Neural crest cell (in vitro differentiated cells): ENCODE measurements at regions not wholly inside any gene's neighbourhood (a gene's known extent, or its start where the extent isn't known, plus 50 kb on each side); places are given as distances from the start of the nearest gene placed in this dataset.

Source experiments
- DNase-seq: peaks from one replicate; pipeline ENCODE4 v3.0.0; 2021; ENCODE audit warnings: low read depth, mixed read lengths, low spot score
- H3K27ac Mint-ChIP-seq: one replicate; pipeline ENCODE4 v1.8.0; 2021; ENCODE audit warnings: mild to moderate bottlenecking, mixed read lengths; ENCODE audit not compliant: unreplicated experiment
- H3K27me3 Mint-ChIP-seq: 2 replicates; pipeline ENCODE4 v1.8.0; 2021; ENCODE audit warnings: low read depth, mild to moderate bottlenecking, mixed read lengths
- H3K36me3 Mint-ChIP-seq: 2 replicates; pipeline ENCODE4 v1.8.0; 2021; ENCODE audit warnings: low read depth, mild to moderate bottlenecking, mixed read lengths
- H3K4me1 Mint-ChIP-seq: 2 replicates; pipeline ENCODE4 v1.8.0; 2021; ENCODE audit warnings: mixed read lengths
- H3K4me3 Mint-ChIP-seq: one replicate; pipeline ENCODE4 v1.8.0; 2021; ENCODE audit warnings: mild to moderate bottlenecking, mixed read lengths
- H3K9me3 Mint-ChIP-seq: 2 replicates; pipeline ENCODE4 v1.8.0; 2021; ENCODE audit warnings: mixed read lengths
- TF ChIP-seq, protein P1 (sequence below): fragments of 200-600 bp; sonication (generic); conservative IDR thresholded peaks from 2 replicates; pipeline ENCODE4 v1.5.0; 2021; ENCODE audit warnings: antibody characterized with exemption, mild to moderate bottlenecking

DNA sequence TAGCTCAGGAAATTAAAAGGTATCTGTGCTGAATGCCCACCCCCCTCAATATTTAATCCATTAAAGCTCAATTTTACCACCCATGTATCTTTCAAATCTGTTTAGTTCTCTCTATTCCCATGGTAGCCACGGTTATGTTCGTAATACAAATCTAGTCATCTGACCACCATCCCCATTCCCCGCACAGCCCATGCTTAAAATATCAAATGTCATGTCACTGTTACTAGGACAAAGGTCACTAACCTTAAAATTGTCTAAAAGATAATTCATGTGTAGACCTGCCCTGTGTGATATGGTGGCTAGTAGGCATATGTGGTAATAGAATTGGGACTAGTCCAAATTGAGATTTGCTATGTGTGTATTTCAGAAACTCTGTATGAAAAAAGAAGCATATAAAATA is 728.5 kb upstream of the B3GALT2 start:
- Mint-ChIP-seq H3K27ac (no peak overlapping the region), H3K36me3 (no peaks in the 10 kb centered on the region), H3K27me3 (no peaks in the 10 kb centered on the region), H3K9me3 (peaks cover 2% of the 10 kb centered on the region), H3K4me3 (no peak overlapping the region), H3K4me1 (no peaks in the 10 kb centered on the region)
- TF ChIP-seq, protein P1, sequence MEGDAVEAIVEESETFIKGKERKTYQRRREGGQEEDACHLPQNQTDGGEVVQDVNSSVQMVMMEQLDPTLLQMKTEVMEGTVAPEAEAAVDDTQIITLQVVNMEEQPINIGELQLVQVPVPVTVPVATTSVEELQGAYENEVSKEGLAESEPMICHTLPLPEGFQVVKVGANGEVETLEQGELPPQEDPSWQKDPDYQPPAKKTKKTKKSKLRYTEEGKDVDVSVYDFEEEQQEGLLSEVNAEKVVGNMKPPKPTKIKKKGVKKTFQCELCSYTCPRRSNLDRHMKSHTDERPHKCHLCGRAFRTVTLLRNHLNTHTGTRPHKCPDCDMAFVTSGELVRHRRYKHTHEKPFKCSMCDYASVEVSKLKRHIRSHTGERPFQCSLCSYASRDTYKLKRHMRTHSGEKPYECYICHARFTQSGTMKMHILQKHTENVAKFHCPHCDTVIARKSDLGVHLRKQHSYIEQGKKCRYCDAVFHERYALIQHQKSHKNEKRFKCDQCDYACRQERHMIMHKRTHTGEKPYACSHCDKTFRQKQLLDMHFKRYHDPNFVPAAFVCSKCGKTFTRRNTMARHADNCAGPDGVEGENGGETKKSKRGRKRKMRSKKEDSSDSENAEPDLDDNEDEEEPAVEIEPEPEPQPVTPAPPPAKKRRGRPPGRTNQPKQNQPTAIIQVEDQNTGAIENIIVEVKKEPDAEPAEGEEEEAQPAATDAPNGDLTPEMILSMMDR = no peak
- DNase-seq = no peak

DNA sequence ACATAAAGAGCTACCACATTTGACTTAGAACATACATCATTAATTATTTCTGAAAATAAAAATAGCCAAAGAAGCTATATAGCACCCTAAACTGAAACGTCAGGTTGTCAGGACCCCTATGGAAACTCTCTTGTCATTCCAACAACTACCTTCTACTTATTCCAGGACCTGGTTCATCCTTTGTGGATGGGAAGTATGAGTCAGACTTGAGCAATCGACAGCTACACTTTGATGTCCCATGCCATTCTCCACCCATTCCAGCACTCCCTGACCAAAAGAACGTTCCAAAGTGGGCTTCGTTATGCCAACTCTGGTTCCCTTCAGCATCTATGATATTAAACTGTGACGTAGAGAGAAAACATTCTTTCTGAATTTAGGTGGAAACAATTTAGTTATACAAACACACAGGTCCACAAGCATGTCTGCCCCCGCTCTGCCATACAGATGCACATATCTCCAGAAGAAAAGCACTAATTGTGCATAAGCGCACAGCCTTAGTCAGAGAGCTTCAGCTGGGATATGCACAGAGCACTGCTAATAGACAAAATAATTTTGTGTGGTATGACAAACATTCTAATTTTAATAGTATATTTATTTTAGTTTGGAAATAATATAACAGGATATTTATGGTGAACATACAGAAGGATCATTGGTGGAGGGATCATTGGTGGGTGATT is 723.1 kb upstream of the B3GALT2 start:
- no peak for DNase-seq
- Mint-ChIP-seq H3K27me3 (no peaks in the 10 kb centered on the region), H3K9me3 (peaks cover 3% of the 10 kb centered on the region), H3K4me3 (no peak overlapping the region), H3K27ac (no peak overlapping the region), H3K4me1 (peaks cover 5% of the 10 kb centered on the region), H3K36me3 (no peaks in the 10 kb centered on the region)
- TF ChIP-seq, protein P1 = no peak

GRCh38 chr1:193905288-193906085 is 719.1 kb upstream of the B3GALT2 start:
- Mint-ChIP-seq H3K36me3 (no peaks in the 10 kb centered on the region), H3K9me3 (peaks cover 3% of the 10 kb centered on the region), H3K4me1 (peaks cover 5% of the 10 kb centered on the region), H3K4me3 (no peak overlapping the region), H3K27me3 (no peaks in the 10 kb centered on the region), H3K27ac (no peak overlapping the region)
- TF ChIP-seq, protein P1 = no peak
- no peak for DNase-seq

- H3K9me3 Mint-ChIP-seq = peaks cover 10% of the 10 kb centered on the region
- no peak for DNase-seq
- H3K27ac Mint-ChIP-seq = no peak overlapping the region
- no peaks in the 10 kb centered on the region for H3K27me3 Mint-ChIP-seq
- TF ChIP-seq, protein P1 = no peak
- H3K4me3 Mint-ChIP-seq = no peak overlapping the region
- H3K4me1 Mint-ChIP-seq = no peaks in the 10 kb centered on the region
- peaks cover 3% of the 10 kb centered on the region for H3K36me3 Mint-ChIP-seq
These were observed 705.4 kb upstream of the B3GALT2 start for GRCh38 chr1:193891788-193892187.

- H3K9me3 Mint-ChIP-seq = peaks cover 10% of the 10 kb centered on the region
- TF ChIP-seq, protein P1 = no peak
- H3K27ac Mint-ChIP-seq = no peak overlapping the region
- no peak for DNase-seq
- H3K36me3 Mint-ChIP-seq = peaks cover 3% of the 10 kb centered on the region
- no peaks in the 10 kb centered on the region for H3K4me1 Mint-ChIP-seq
- no peak overlapping the region for H3K4me3 Mint-ChIP-seq
- no peaks in the 10 kb centered on the region for H3K27me3 Mint-ChIP-seq
These were observed 704.5 kb upstream of the B3GALT2 start for GRCh38 chr1:193890935-193891334.
